Activated CD4-positive, alpha-beta T cell treated with anti-CD3 and anti-CD28 coated beads, Interleukin-2, amount 50 U/mL, for 4 hours (primary cell): ENCODE measurements at regions not wholly inside any gene's neighbourhood (a gene's known extent, or its start where the extent isn't known, plus 50 kb on each side); places are given as distances from the start of the nearest gene placed in this dataset.
"Not testable (repeated sequence)": the region's sequence is repeated elsewhere in the genome, so short reads cannot be mapped to it uniquely, and the experiment has no call there.

ENCODE experiments used
- DNase-seq, 2 experiments: peaks; one replicate each; pipeline ENCODE4 v3.0.0-alpha.2; 2020

- no peak for DNase-seq
Observed at GRCh38 chr3:34567266-34567665, 768.8 kb downstream of the PDCD6IP start.

- DNase-seq = no peak
Observed at GRCh38 chr3:34568766-34569165, 770.3 kb downstream of the PDCD6IP start.

GRCh38 chr3:34569437-34569836 is 771.0 kb downstream of the PDCD6IP start:
- no peak for DNase-seq

DNA sequence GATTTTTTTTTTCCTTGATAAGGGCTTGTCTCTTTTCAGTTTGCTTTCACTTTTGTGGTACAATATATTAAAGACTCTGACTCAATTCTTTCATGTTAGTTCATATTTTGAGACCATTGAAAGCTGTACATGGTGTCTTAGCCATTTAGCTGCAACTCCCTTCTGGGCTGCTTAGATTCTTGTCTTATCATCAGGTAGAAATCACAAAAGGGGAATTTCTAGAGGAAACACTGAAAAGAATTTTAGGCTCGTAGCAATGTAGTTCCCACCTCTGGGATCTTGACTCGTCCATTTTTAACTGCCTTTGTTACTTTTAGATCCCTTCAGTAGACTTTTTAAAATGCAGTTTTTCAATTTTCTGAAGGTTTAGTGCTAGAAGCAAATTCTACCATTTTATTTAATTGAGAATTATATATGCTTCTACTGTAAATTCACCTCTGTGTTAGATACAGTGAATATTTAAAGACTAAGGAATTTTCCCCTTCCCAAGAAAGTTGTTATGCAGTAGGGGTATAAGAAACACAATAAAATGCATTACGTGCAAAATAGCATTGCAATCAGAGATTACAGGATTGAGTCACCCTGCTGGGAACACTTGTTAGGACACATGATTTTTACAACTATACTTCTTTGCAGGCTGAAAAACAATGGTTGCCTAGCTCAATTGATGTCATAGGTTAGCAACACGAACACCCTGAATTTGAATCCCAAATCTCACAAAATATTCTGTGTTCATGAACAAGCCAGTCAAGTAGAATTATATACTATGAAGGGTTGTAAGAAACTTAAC is 772.7 kb downstream of the PDCD6IP start:
- no peak for DNase-seq

DNA sequence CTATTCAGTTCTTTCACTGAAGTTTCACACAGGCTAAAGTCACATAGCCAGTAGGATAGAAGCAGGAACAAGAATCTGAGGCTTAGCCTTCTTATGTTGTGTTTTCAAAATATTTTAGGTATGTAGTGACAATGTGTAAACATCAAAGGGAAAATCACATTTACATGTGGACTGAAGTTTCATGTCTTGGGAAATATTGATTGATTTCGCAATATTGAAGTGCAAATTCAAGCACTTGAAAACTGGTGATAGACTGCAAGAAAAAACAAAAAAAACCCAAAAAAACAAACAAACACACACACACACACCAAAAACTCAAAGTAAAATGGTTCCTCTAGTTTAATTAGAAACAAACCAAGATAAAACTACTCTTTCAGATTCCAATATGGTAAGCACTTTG is 773.3 kb downstream of the PDCD6IP start:
- no peak for DNase-seq

GRCh38 chr3:34575776-34576175 is 777.3 kb downstream of the PDCD6IP start:
- DNase-seq = no peak

- no peak for DNase-seq
Observed at GRCh38 chr3:34582055-34582454, 783.6 kb downstream of the PDCD6IP start.

DNA sequence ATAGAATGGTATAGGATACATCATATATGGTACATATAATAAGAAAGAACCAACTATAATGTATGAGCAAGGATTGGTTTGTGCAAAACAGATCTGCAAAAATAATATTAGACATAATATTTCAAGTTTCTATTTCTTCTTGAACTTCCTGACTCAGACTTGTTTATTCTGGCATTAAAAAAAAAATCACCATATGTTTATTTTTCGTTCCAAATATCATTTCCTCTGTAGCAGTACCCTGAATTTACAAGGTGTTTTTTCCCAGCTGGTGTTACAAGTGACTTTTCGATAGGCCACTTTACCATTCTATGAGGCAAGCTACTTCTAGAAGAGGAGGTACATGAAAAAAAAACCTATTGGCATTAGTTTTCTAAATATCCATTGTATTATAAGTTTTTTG is 785.0 kb downstream of the PDCD6IP start:
- no peak for DNase-seq

DNA sequence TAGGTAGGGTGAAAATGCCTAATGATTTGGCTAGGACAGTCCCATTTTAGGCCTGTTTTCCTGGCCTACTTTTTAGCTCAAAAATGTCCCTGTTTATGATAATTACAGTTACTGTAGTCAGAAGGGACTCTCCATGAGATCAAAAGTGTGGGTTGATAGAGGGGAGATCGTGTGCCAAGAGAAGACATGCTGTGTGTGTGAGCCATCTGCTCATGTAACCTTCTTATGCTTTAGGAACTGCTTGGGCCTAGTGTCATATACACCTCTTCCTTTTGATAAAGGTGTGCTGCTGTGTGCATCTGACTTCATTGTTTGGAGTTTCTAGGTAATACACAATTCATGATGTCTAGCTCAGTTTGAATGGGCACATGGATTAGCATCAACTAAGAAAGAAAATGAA is 786.5 kb downstream of the PDCD6IP start:
- no peak for DNase-seq

GRCh38 chr3:34599595-34599994 is 801.2 kb downstream of the PDCD6IP start:
- DNase-seq = no peak

DNA sequence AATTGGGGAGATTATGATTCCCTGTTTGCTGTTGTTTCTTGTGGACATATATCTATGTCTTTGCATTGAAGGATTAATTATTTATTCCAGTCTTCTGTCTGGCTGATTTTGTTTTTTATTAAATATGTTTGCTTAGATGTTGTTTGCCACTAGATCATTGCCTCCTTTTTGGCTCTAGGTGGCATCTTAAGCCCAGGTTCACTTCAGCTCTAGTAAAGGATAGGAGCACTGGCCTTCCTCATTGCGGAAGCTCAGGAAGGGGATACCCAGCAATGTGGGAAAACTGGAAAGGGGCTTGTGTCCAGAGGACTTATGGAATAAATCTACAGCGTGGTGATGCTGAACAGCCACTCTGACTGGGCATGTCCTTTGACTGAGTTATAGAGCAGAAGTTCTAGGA is 821.6 kb downstream of the PDCD6IP start:
- no peak for DNase-seq

DNA sequence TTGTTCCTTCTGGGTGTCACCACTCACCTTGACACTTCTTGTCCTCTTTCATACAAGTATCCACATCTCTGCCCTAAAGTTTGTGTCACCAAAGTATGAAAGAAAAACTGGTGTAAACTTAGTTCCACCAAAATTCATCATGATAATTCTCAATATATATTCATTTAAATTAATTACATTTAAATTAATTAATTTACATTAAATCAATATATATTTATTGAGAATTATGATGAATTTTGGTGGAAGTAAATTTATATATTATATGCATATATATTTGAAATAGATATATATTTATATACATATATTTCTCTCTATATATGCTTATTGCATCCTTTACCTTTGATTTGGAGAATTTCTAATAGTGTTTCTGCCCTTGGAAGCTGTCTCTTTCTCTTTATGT is 828.3 kb downstream of the PDCD6IP start:
- DNase-seq = no peak

- no peak for DNase-seq
Observed at GRCh38 chr3:34634939-34635338, 836.5 kb downstream of the PDCD6IP start.

DNA sequence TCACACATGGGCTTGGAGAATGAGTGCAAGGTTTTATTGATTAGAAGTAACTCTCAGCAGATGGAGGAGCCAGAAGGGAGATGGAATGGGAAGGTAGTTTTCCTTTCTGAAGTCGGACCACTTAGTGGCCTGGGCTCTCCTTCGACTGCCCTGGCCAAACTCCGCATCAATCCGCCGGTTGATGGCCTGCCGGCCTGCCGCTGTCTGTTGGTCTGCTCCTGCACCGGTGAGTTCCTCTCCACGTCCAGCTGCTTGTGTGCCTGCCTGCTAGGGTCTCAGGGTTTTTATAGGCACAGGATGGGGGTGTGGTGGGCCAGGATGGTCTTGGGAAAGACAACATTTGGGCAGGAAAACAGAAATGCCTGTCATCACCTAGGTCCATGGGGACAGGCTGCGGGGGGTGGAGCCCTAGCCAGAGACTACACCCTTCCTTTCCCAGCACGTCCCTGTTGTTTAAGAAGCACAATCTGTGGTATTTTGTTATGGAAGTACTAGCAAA is 837.0 kb downstream of the PDCD6IP start:
- no peak for DNase-seq

DNA sequence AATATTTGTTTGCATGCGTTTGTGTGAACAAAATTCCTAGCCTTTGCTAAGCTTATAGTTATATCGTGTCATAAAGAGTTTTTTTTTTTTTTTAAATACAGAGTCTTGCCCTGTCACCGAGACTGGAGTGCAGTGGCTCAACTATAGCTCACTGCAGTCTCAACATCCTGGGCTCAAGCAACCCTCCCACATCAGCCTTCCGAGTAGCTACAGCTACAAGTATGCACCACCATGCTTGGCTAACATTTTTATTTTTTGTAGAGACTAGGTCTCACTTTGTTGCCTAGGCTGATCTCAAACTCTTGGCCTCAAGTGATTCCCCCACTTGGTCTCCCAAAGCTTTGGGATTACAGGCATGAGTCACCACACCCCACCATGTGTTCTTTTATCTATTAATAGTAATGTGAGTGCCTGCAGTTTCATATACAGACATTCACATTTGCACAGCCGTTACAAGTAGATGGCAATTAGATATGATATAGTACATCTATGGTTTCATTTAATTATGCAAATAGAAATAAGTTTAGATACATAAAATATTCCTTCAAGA is 848.6 kb downstream of the PDCD6IP start:
- DNase-seq = no peak

DNA sequence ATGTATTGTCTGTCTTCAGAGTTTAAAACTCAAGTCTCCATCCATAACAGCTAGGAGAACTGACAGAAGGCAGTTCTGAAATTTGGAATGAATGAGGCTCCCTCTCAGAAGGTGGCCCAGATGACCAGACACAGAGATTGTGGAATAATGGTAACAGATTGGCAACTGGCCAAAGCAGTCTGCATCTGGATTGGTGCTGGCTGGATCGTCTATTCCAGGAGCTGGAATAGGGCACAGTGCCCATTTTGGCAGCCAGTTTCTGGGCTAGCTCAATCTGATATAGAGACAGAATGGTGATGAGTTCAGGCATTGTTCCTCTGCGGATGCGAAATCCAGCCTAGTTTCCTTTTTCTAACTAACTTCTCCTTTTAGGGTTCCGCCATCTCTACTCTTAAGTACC is 851.7 kb downstream of the PDCD6IP start:
- no peak for DNase-seq

DNA sequence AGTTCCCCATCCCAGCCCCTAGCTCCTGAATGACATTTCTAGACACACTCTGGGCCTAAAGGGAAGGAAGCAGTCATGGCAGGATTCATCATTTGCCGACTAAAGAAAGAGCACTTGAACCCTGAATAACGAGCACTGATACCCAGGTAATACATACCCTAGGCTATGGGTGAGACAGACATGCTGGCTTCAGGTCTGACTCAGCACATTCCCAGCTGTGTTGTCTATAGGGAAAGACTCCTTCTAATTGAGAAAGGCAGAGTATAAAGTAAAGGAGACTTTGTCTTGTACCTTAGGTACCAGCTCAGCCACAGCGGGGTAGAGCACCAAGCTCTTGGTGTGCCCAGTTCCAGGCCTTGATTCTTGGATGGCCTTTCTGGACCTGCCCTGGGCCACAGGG is 870.5 kb downstream of the PDCD6IP start:
- DNase-seq = no peak

GRCh38 chr3:34669490-34669889 is 871.1 kb downstream of the PDCD6IP start:
- no peak for DNase-seq

DNA sequence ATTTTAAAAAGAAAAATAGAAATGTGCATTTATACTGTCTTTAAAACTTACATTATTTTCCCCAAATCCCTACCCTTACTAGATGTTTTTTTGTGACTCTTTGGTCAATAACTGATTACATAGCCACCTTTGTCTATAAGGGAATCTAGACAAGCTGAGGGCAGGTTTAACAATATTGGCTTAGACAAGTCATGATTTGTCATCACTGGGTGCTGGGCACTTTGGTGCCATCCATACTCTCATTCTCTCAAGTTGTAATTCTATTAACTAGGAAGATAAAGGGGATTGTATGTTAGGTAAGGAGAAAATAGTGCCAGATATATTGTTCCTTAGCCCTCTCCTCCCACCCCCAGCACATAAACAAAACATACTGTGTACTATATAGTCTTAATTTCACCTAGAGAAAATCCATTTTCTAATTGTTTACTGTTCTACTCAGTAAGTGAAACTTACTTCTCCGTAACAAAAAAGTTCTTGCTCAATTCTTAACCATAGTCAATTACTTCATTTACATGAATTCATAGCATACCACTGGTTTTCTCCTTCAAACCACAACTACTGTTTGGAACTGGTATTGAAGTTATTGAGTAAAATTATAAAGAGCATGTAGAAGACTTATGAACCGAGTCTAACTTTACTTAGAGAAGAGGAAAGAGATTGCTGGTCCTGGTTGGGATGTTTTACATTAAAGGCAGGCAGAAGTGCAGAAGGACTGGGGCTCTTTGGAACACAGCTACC is 877.1 kb downstream of the PDCD6IP start:
- DNase-seq = no peak

DNA sequence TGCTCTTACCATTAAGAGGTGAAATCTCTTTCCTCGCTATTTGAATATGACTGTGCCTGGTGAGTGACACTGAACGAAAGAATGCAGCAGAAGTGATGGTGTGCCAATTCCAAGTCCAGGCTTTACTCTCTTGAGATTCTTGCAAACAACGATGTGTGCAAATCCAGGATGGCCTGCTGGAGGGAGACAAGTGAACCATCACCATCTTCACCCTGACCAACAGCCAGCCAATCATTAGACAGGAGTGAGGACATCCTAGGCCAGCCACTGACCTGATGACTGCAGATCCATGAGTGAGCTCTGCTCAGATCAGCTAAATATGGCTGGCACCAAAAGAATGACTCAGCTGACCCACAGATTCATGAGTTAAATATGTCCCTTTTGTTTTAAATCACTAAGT is 878.0 kb downstream of the PDCD6IP start:
- no peak for DNase-seq

- no peak for DNase-seq
Observed at GRCh38 chr3:34678575-34678974, 880.1 kb downstream of the PDCD6IP start.

- not testable (repeated sequence) for DNase-seq
Observed at GRCh38 chr3:34679055-34679454, 880.6 kb downstream of the PDCD6IP start.

GRCh38 chr3:34683851-34684250 is 885.4 kb downstream of the PDCD6IP start:
- DNase-seq = peak; percentile 4 to 5

DNA sequence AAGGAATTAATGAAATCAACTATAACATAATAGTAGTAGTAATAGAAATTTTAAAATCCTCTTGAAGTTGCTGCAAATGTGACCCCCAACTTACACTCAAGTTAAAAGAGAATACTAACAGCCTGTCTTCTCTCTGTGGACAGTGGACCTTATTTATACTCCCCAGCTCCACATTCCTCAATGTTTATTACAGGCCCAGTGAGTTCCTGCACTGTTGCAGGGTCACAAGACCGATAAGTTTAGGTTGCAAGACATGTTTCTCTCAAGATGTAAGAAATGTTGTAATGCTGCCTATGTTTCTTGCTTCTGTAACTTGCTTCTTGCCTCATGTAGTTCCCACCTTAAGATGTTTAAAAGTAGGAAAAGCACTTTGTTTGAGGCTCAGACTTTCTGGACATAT is 888.1 kb downstream of the PDCD6IP start:
- DNase-seq = no peak
